Endothelial cell (in vitro differentiated cells): ENCODE measurements at regions not wholly inside any gene's neighbourhood (a gene's known extent, or its start where the extent isn't known, plus 50 kb on each side); places are given as distances from the start of the nearest gene placed in this dataset.
A peak's percentile ranks its signal among the peaks of the same experiment; 100 is the strongest.

Source experiments
- DNase-seq: peaks from one replicate; pipeline ENCODE4 v3.0.0; 2021; ENCODE audit warnings: low spot score
- H3K27ac Mint-ChIP-seq: one replicate; pipeline ENCODE4 v1.8.0; 2021; ENCODE audit warnings: mixed read lengths, inconsistent platforms; ENCODE audit not compliant: unreplicated experiment
- H3K27me3 Mint-ChIP-seq: one replicate; pipeline ENCODE4 v1.8.0; 2021; ENCODE audit warnings: mild to moderate bottlenecking, moderate library complexity, mixed read lengths, inconsistent platforms; ENCODE audit not compliant: unreplicated experiment
- H3K36me3 Mint-ChIP-seq: one replicate; pipeline ENCODE4 v1.8.0; 2021; ENCODE audit warnings: mild to moderate bottlenecking, low read depth, mixed read lengths, inconsistent platforms; ENCODE audit not compliant: unreplicated experiment
- H3K4me1 Mint-ChIP-seq: one replicate; pipeline ENCODE4 v1.8.0; 2021; ENCODE audit warnings: mild to moderate bottlenecking, mixed read lengths, inconsistent platforms; ENCODE audit not compliant: unreplicated experiment
- H3K4me3 Mint-ChIP-seq: one replicate; pipeline ENCODE4 v1.8.0; 2021; ENCODE audit warnings: mild to moderate bottlenecking, mixed read lengths, inconsistent platforms; ENCODE audit not compliant: unreplicated experiment
- H3K9me3 Mint-ChIP-seq: one replicate; pipeline ENCODE4 v1.8.0; 2021; ENCODE audit warnings: mixed read lengths, inconsistent platforms; ENCODE audit not compliant: unreplicated experiment
- CTCF ChIP-seq: fragments of 200-600 bp; sonication (generic); IDR thresholded peaks from one replicate; pipeline ENCODE4 v1.5.0; 2021; ENCODE audit warnings: antibody characterized with exemption; ENCODE audit not compliant: unreplicated experiment

GRCh38 chr2:64937687-64938491, 51.3 kb upstream of the SLC1A4 start:
- no peaks in the 10 kb centered on the region for H3K9me3 Mint-ChIP-seq
- peaks cover 2% of the 10 kb centered on the region for H3K27me3 Mint-ChIP-seq
- H3K36me3 Mint-ChIP-seq, result no peaks in the 10 kb centered on the region
- peaks cover 7% of the 10 kb centered on the region for H3K4me1 Mint-ChIP-seq
- H3K4me3 Mint-ChIP-seq, result no peak overlapping the region
- TF ChIP-seq CTCF, result no peak
- DNase-seq, result no peak
- H3K27ac Mint-ChIP-seq, result no peak overlapping the region

GRCh38 chr2:64938607-64939285, 50.5 kb upstream of the SLC1A4 start:
- H3K4me1 Mint-ChIP-seq, result peaks cover 7% of the 10 kb centered on the region
- no peak overlapping the region for H3K4me3 Mint-ChIP-seq
- H3K27me3 Mint-ChIP-seq, result peaks cover 2% of the 10 kb centered on the region
- no peak for TF ChIP-seq CTCF
- no peak for DNase-seq
- no peak overlapping the region for H3K27ac Mint-ChIP-seq
- no peaks in the 10 kb centered on the region for H3K36me3 Mint-ChIP-seq
- no peaks in the 10 kb centered on the region for H3K9me3 Mint-ChIP-seq

- no peak for TF ChIP-seq CTCF
- Mint-ChIP-seq H3K4me3 (peak overlapping the region; percentile 6), H3K27ac (peak overlapping the region; percentile 37), H3K4me1 (peaks cover 7% of the 10 kb centered on the region), H3K9me3 (no peaks in the 10 kb centered on the region), H3K27me3 (peaks cover 2% of the 10 kb centered on the region), H3K36me3 (no peaks in the 10 kb centered on the region)
- no peak for DNase-seq
These were observed 49.8 kb upstream of the SLC1A4 start for GRCh38 chr2:64939332-64939917.
